Mesothelial cell of epicardium (in vitro differentiated cells): ENCODE measurements at regions not wholly inside any gene's neighbourhood (a gene's known extent, or its start where the extent isn't known, plus 50 kb on each side); places are given as distances from the start of the nearest gene placed in this dataset.

Source experiments
- DNase-seq, 2 experiments: peaks; one replicate each; pipeline ENCODE4 v3.0.0; 2021; ENCODE audit warnings: low spot score in 2 of 2; ENCODE audit not compliant: unreplicated experiment in 2 of 2
- H3K27ac Mint-ChIP-seq: 2 replicates; pipeline ENCODE4 v1.8.0; 2021; ENCODE audit warnings: mixed read lengths
- H3K27me3 Mint-ChIP-seq: 2 replicates; pipeline ENCODE4 v1.8.0; 2021; ENCODE audit warnings: low read depth, mixed read lengths
- H3K36me3 Mint-ChIP-seq: 2 replicates; pipeline ENCODE4 v1.8.0; 2021; ENCODE audit warnings: mixed read lengths
- H3K4me1 Mint-ChIP-seq: 2 replicates; pipeline ENCODE4 v1.8.0; 2021; ENCODE audit warnings: mixed read lengths
- H3K4me3 Mint-ChIP-seq: 2 replicates; pipeline ENCODE4 v1.8.0; 2021; ENCODE audit warnings: mild to moderate bottlenecking, moderate library complexity, mixed read lengths
- H3K9me3 Mint-ChIP-seq: 2 replicates; pipeline ENCODE4 v1.8.0; 2021; ENCODE audit warnings: mixed read lengths
- TF ChIP-seq, protein P1 (sequence below): fragments of 200-600 bp; sonication (generic); IDR thresholded peaks from one replicate; pipeline ENCODE4 v1.5.0; 2021; ENCODE audit warnings: antibody characterized with exemption; ENCODE audit not compliant: unreplicated experiment

DNA sequence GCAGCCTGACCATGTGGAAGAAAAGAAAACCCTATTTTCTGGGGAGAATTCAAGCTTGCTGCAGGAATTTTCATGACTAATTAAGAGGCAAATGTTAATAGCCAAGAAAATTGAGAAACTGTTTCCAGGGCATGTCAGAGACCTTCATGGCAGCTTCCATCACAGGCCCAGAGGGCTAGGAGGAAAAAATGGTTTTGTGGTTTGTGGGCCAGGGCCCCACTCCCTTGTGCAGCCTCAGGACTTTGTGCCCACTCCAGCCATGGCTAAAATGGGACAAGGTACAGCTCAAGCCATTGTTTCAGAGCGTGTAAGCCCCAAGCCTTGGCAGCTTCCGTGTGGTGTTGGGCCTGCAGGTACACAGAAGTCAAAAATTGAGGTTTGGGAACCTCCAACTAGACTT is 282.9 kb downstream of the DCAF12L2 start:
- no peaks in the 10 kb centered on the region for H3K4me1 Mint-ChIP-seq
- H3K27me3 Mint-ChIP-seq, result no peaks in the 10 kb centered on the region
- DNase-seq, result no peak
- H3K9me3 Mint-ChIP-seq, result peaks cover 64% of the 10 kb centered on the region
- H3K27ac Mint-ChIP-seq, result no peak overlapping the region
- H3K4me3 Mint-ChIP-seq, result no peak overlapping the region
- no peaks in the 10 kb centered on the region for H3K36me3 Mint-ChIP-seq
- TF ChIP-seq, protein P1, sequence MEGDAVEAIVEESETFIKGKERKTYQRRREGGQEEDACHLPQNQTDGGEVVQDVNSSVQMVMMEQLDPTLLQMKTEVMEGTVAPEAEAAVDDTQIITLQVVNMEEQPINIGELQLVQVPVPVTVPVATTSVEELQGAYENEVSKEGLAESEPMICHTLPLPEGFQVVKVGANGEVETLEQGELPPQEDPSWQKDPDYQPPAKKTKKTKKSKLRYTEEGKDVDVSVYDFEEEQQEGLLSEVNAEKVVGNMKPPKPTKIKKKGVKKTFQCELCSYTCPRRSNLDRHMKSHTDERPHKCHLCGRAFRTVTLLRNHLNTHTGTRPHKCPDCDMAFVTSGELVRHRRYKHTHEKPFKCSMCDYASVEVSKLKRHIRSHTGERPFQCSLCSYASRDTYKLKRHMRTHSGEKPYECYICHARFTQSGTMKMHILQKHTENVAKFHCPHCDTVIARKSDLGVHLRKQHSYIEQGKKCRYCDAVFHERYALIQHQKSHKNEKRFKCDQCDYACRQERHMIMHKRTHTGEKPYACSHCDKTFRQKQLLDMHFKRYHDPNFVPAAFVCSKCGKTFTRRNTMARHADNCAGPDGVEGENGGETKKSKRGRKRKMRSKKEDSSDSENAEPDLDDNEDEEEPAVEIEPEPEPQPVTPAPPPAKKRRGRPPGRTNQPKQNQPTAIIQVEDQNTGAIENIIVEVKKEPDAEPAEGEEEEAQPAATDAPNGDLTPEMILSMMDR, result no peak

- H3K4me3 Mint-ChIP-seq, result no peak overlapping the region
- H3K27ac Mint-ChIP-seq, result no peak overlapping the region
- H3K4me1 Mint-ChIP-seq, result no peaks in the 10 kb centered on the region
- TF ChIP-seq, protein P1, result no peak
- H3K36me3 Mint-ChIP-seq, result no peaks in the 10 kb centered on the region
- no peaks in the 10 kb centered on the region for H3K27me3 Mint-ChIP-seq
- H3K9me3 Mint-ChIP-seq, result peaks cover 70% of the 10 kb centered on the region
- DNase-seq, result no peak
Measured at GRCh38 chrX:125894947-125895346, 271.1 kb downstream of the DCAF12L2 start.

- Mint-ChIP-seq H3K4me1 (no peaks in the 10 kb centered on the region), H3K27ac (no peak overlapping the region), H3K9me3 (peaks cover 67% of the 10 kb centered on the region), H3K36me3 (no peaks in the 10 kb centered on the region), H3K4me3 (no peak overlapping the region), H3K27me3 (no peaks in the 10 kb centered on the region)
- TF ChIP-seq, protein P1, result no peak
- no peak for DNase-seq
Measured at GRCh38 chrX:125895518-125895917, 270.6 kb downstream of the DCAF12L2 start.

- DNase-seq, result no peak
- Mint-ChIP-seq H3K4me3 (no peak overlapping the region), H3K27me3 (no peaks in the 10 kb centered on the region), H3K9me3 (peaks cover 46% of the 10 kb centered on the region), H3K27ac (no peak overlapping the region), H3K4me1 (no peaks in the 10 kb centered on the region), H3K36me3 (no peaks in the 10 kb centered on the region)
- TF ChIP-seq, protein P1, result no peak
Measured at GRCh38 chrX:125926295-125926694, 239.8 kb downstream of the DCAF12L2 start.

GRCh38 chrX:125940985-125941384 is 225.1 kb downstream of the DCAF12L2 start:
- Mint-ChIP-seq H3K4me3 (no peak overlapping the region), H3K4me1 (no peaks in the 10 kb centered on the region), H3K27me3 (no peaks in the 10 kb centered on the region), H3K9me3 (peaks cover 57% of the 10 kb centered on the region), H3K36me3 (peaks cover 2% of the 10 kb centered on the region), H3K27ac (no peak overlapping the region)
- TF ChIP-seq, protein P1, result no peak
- DNase-seq, result no peak

- TF ChIP-seq, protein P1, result no peak
- H3K4me3 Mint-ChIP-seq, result no peak overlapping the region
- H3K9me3 Mint-ChIP-seq, result peaks cover 33% of the 10 kb centered on the region
- H3K27me3 Mint-ChIP-seq, result no peaks in the 10 kb centered on the region
- H3K4me1 Mint-ChIP-seq, result no peaks in the 10 kb centered on the region
- H3K27ac Mint-ChIP-seq, result no peak overlapping the region
- DNase-seq, result no peak
- no peaks in the 10 kb centered on the region for H3K36me3 Mint-ChIP-seq
Measured at GRCh38 chrX:125947501-125947900, 218.6 kb downstream of the DCAF12L2 start.
